ENCODE measurements at regions not wholly inside any gene's neighbourhood (a gene's known extent, or its start where the extent isn't known, plus 50 kb on each side); places are given as distances from the start of the nearest gene placed in this dataset.

- H3K4me3 Mint-ChIP-seq = no peak overlapping the region
- no peaks in the 10 kb centered on the region for H3K27me3 Mint-ChIP-seq
- H3K36me3 Mint-ChIP-seq (ENCODE audit: low read depth) = no peaks in the 10 kb centered on the region
- H3K27ac Mint-ChIP-seq = no peak overlapping the region
- ATAC-seq (no peak), DNase-seq (no peak)
- intact Hi-C loops (cut with micrococcal nuclease) = no loop called here
- no peak for TF ChIP-seq CTCF (IDR thresholded peaks at IDR 0.05)
- ChIA-PET CTCF (no interaction called here), POLR2A (no interaction called here)
- peaks cover 26% of the 10 kb centered on the region for H3K9me3 Mint-ChIP-seq
- no peaks in the 10 kb centered on the region for H3K4me1 Mint-ChIP-seq (ENCODE audit: low read depth)
These were observed 327.9 kb downstream of the AKAIN1 start for GRCh38 chr18:4869155-4869554.

GRCh38 chr18:4858379-4859127 lies 338.5 kb downstream of the AKAIN1 start:
- Mint-ChIP-seq H3K4me3 (no peak overlapping the region), H3K9me3 (peaks cover 6% of the 10 kb centered on the region), H3K36me3 (ENCODE audit: low read depth) (no peaks in the 10 kb centered on the region), H3K4me1 (ENCODE audit: low read depth) (no peaks in the 10 kb centered on the region), H3K27me3 (no peaks in the 10 kb centered on the region), H3K27ac (no peak overlapping the region)
- ChIA-PET CTCF (no interaction called here), POLR2A (no interaction called here)
- no peak for ATAC-seq
- no peak for TF ChIP-seq CTCF (IDR thresholded peaks at IDR 0.05)
- no peak for DNase-seq
- intact Hi-C loops (cut with micrococcal nuclease) = no loop called here

GRCh38 chr18:4854671-4855070 lies 342.4 kb downstream of the AKAIN1 start:
- POLR2A ChIA-PET = no interaction called here
- DNase-seq = no peak
- intact Hi-C loops (cut with micrococcal nuclease) = no loop called here
- H3K4me1 Mint-ChIP-seq (ENCODE audit: low read depth) = no peaks in the 10 kb centered on the region
- no peak for ATAC-seq
- H3K9me3 Mint-ChIP-seq = no peaks in the 10 kb centered on the region
- no peak overlapping the region for H3K27ac Mint-ChIP-seq
- H3K4me3 Mint-ChIP-seq = no peak overlapping the region
- H3K36me3 Mint-ChIP-seq (ENCODE audit: low read depth) = no peaks in the 10 kb centered on the region
- CTCF ChIA-PET = no interaction called here
- no peaks in the 10 kb centered on the region for H3K27me3 Mint-ChIP-seq
- TF ChIP-seq CTCF (IDR thresholded peaks at IDR 0.05) = no peak

- Mint-ChIP-seq H3K4me1 (ENCODE audit: low read depth) (no peaks in the 10 kb centered on the region), H3K27ac (no peak overlapping the region), H3K27me3 (no peaks in the 10 kb centered on the region), H3K4me3 (no peak overlapping the region), H3K36me3 (ENCODE audit: low read depth) (no peaks in the 10 kb centered on the region), H3K9me3 (no peaks in the 10 kb centered on the region)
- ChIA-PET CTCF (no interaction called here), POLR2A (no interaction called here)
- no peak for TF ChIP-seq CTCF (IDR thresholded peaks at IDR 0.05)
- intact Hi-C loops (cut with micrococcal nuclease) = no loop called here
- ATAC-seq = no peak
- DNase-seq = no peak
These were observed 345.6 kb downstream of the AKAIN1 start for GRCh38 chr18:4851301-4851976.

GRCh38 chr18:4847056-4847455 lies 350.0 kb downstream of the AKAIN1 start:
- H3K36me3 Mint-ChIP-seq (ENCODE audit: low read depth) = no peaks in the 10 kb centered on the region
- CTCF ChIA-PET = no interaction called here

More at GRCh38 chr18:4847056-4847455, 350.0 kb downstream of the AKAIN1 start:
- TF ChIP-seq CTCF (IDR thresholded peaks at IDR 0.05) = no peak
- ATAC-seq = no peak
- intact Hi-C loops (cut with micrococcal nuclease) = no loop called here
- Mint-ChIP-seq H3K9me3 (no peaks in the 10 kb centered on the region), H3K27me3 (no peaks in the 10 kb centered on the region), H3K4me3 (no peak overlapping the region), H3K27ac (no peak overlapping the region), H3K4me1 (ENCODE audit: low read depth) (no peaks in the 10 kb centered on the region)
- no peak for DNase-seq
- POLR2A ChIA-PET = no interaction called here

All from activated CD8-positive, alpha-beta T cell treated with anti-CD3 and anti-CD28 coated beads for 36 hours (primary cell).